Loucy (cell line): ENCODE measurements at regions not wholly inside any gene's neighbourhood (a gene's known extent, or its start where the extent isn't known, plus 50 kb on each side); places are given as distances from the start of the nearest gene placed in this dataset.

Experiments
- H2AFZ ChIP-seq: fragments of 200-600 bp; sonication (generic); 2 replicates; pipeline ENCODE4 v1.6.0; 2016; ENCODE audit warnings: antibody characterized with exemption, mild to moderate bottlenecking, low read length, moderate library complexity
- H3F3A ChIP-seq: fragments of 200-600 bp; 2 replicates; pipeline ENCODE4 v1.6.0; 2016; ENCODE audit warnings: antibody characterized with exemption, low read depth, mild to moderate bottlenecking
- H3K27me3 ChIP-seq: fragments of 200-600 bp; sonication (generic); 2 replicates; pipeline ENCODE4 v1.6.1; 2014; ENCODE audit warnings: low read length, mild to moderate bottlenecking; ENCODE audit not compliant: insufficient read depth, poor library complexity, severe bottlenecking
- H3K36me3 ChIP-seq: fragments of 200-600 bp; sonication (generic); 2 replicates; pipeline ENCODE4 v1.6.1; 2016; ENCODE audit warnings: low read length; ENCODE audit not compliant: insufficient read depth
- H3K4me1 ChIP-seq: fragments of 200-600 bp; sonication (generic); 2 replicates; pipeline ENCODE4 v1.5.1; 2014; ENCODE audit warnings: low read length, mild to moderate bottlenecking; ENCODE audit not compliant: insufficient read depth, poor library complexity, severe bottlenecking
- H3K4me2 ChIP-seq: fragments of 200-600 bp; sonication (generic); 2 replicates; pipeline ENCODE4 v1.6.0; 2014; ENCODE audit warnings: antibody characterized with exemption, low read length, low read depth, mild to moderate bottlenecking; ENCODE audit not compliant: poor library complexity, severe bottlenecking
- H3K4me3 ChIP-seq: fragments of 200-600 bp; sonication (generic); 2 replicates; pipeline ENCODE4 v1.5.1; 2014; ENCODE audit warnings: low read length, mild to moderate bottlenecking, mixed read lengths; ENCODE audit not compliant: poor library complexity, severe bottlenecking
- H3K79me2 ChIP-seq: fragments of 200-600 bp; sonication (generic); 2 replicates; pipeline ENCODE4 v1.6.1; 2014; ENCODE audit warnings: low read length; ENCODE audit not compliant: insufficient read depth
- H3K9ac ChIP-seq: fragments of 200-600 bp; sonication (generic); 2 replicates; pipeline ENCODE4 v1.6.0; 2014; ENCODE audit warnings: mild to moderate bottlenecking, low read depth, low read length, moderate library complexity; ENCODE audit not compliant: poor library complexity, severe bottlenecking
- H3K9me2 ChIP-seq: fragments of 200-600 bp; sonication (generic); replicated peaks from 2 replicates; pipeline ENCODE4 v1.6.1; 2016; ENCODE audit warnings: low read depth, low read length, mixed read lengths
- H3K9me3 ChIP-seq: fragments of 200-600 bp; sonication (generic); 2 replicates; pipeline ENCODE4 v1.6.1; 2014; ENCODE audit warnings: mild to moderate bottlenecking, antibody characterized with exemption, low read length, low read depth; ENCODE audit not compliant: insufficient read depth
- H4K20me1 ChIP-seq: fragments of 200-600 bp; sonication (generic); 2 replicates; pipeline ENCODE4 v1.6.0; 2014; ENCODE audit warnings: antibody characterized with exemption, low read length, mild to moderate bottlenecking; ENCODE audit not compliant: insufficient read depth, poor library complexity, severe bottlenecking
- EZH2phosphoT487 ChIP-seq: fragments of 200-600 bp; IDR thresholded peaks from 2 replicates; pipeline ENCODE4 v1.6.1; 2018; ENCODE audit warnings: antibody characterized with exemption, mild to moderate bottlenecking, moderate library complexity, borderline replicate concordance
- TF ChIP-seq, protein P1 (sequence below): fragments of 200-600 bp; sonication (generic); conservative IDR thresholded peaks from 2 replicates; pipeline ENCODE4 v1.5.1; 2014; ENCODE audit warnings: mild to moderate bottlenecking, antibody characterized with exemption, low read length

DNA sequence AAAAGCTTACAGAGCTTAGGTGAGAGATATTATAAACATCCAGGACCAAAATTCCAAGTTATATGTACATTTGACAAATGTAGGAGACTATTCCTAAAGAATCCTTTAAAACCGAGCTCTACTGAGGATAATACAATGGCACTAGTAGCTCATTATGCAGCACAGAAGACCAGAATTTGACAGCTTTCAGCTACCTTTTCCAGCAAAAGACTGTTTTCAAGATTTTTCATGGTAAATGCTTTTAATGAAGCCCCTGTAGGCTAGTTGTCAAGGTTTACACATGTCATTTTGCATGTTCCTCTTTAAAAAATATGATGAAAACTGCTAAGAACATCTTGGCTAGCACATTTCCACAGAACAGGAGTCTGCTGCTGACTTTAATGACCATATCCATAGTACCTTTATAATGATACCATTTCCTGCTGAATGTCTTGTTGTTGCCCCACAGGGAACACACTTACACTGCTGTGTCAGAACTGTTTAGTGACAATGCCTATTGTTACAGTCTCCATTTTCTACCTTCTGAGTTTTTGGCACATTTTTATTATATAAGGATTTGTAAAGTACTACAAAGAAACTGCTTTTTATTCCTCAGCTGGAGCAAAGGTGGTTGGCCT is 1382.3 kb downstream of the RAPGEF2 start:
- H3K9ac ChIP-seq: no peak overlapping the region
- no peak overlapping the region for H2AFZ ChIP-seq
- no peaks in the 10 kb centered on the region for H3K9me2 ChIP-seq
- no peaks in the 10 kb centered on the region for H3K27me3 ChIP-seq
- no peaks in the 10 kb centered on the region for H3F3A ChIP-seq
- H3K9me3 ChIP-seq: no peaks in the 10 kb centered on the region
- TF ChIP-seq EZH2phosphoT487: no peak
- TF ChIP-seq, protein P1, sequence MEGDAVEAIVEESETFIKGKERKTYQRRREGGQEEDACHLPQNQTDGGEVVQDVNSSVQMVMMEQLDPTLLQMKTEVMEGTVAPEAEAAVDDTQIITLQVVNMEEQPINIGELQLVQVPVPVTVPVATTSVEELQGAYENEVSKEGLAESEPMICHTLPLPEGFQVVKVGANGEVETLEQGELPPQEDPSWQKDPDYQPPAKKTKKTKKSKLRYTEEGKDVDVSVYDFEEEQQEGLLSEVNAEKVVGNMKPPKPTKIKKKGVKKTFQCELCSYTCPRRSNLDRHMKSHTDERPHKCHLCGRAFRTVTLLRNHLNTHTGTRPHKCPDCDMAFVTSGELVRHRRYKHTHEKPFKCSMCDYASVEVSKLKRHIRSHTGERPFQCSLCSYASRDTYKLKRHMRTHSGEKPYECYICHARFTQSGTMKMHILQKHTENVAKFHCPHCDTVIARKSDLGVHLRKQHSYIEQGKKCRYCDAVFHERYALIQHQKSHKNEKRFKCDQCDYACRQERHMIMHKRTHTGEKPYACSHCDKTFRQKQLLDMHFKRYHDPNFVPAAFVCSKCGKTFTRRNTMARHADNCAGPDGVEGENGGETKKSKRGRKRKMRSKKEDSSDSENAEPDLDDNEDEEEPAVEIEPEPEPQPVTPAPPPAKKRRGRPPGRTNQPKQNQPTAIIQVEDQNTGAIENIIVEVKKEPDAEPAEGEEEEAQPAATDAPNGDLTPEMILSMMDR: no peak
- H3K79me2 ChIP-seq: no peaks in the 10 kb centered on the region
- H4K20me1 ChIP-seq: no peaks in the 10 kb centered on the region
- H3K4me2 ChIP-seq: no peak overlapping the region
- no peaks in the 10 kb centered on the region for H3K4me1 ChIP-seq
- no peaks in the 10 kb centered on the region for H3K36me3 ChIP-seq
- H3K4me3 ChIP-seq: no peak overlapping the region

DNA sequence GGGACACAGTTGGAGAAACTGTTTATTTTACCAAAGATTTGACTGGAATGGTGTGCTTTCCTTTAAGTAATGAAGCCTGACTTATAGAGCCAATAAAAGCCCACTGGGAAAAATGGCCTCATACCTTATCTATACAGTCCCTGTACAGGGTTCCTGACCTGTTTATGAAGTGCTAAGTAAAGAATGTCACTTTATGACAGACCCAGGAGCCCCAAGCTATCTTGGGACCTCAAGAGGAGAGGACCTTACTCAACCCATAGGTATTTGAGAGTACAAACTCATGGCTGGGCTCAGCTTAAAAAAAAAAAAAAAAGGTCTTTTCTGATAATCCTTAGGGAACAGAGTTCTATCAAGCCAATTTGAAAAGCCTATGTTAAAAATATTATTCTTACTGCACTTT is 1389.3 kb downstream of the RAPGEF2 start:
- Histone ChIP-seq H3K36me3 (no peaks in the 10 kb centered on the region), H2AFZ (no peak overlapping the region), H3F3A (no peaks in the 10 kb centered on the region), H3K4me1 (no peaks in the 10 kb centered on the region), H3K79me2 (no peaks in the 10 kb centered on the region), H4K20me1 (no peaks in the 10 kb centered on the region), H3K4me3 (no peak overlapping the region), H3K4me2 (no peak overlapping the region), H3K9ac (no peak overlapping the region), H3K27me3 (no peaks in the 10 kb centered on the region), H3K9me2 (no peaks in the 10 kb centered on the region), H3K9me3 (no peaks in the 10 kb centered on the region)
- TF ChIP-seq EZH2phosphoT487: no peak
- TF ChIP-seq, protein P1: no peak

DNA sequence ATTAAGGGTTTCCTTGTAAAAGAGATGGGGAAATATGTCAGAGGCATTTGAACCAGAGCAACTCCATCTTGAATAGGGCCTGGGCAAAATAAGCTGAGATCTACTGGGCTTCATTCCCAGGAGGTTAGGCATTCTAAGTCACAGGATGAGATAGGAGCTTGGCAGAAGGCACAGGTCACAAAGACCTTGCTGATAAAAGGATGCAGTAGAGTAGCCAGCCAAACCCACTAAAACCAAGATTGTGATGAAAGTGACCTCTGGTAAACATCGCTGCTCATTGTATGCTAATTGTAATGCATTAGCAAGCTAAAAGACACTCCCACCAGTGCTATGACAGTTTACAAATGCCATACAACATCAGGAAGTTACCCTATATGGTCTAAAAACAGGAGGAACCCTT is 1390.3 kb downstream of the RAPGEF2 start:
- Histone ChIP-seq H3K4me3 (no peak overlapping the region), H3K9me2 (no peaks in the 10 kb centered on the region), H3K9ac (no peak overlapping the region), H4K20me1 (no peaks in the 10 kb centered on the region), H3K27me3 (no peaks in the 10 kb centered on the region), H3K4me2 (no peak overlapping the region), H3F3A (no peaks in the 10 kb centered on the region), H3K36me3 (no peaks in the 10 kb centered on the region), H3K9me3 (no peaks in the 10 kb centered on the region), H3K4me1 (no peaks in the 10 kb centered on the region), H2AFZ (no peak overlapping the region), H3K79me2 (no peaks in the 10 kb centered on the region)
- TF ChIP-seq, protein P1: no peak
- TF ChIP-seq EZH2phosphoT487: no peak
